Common myeloid progenitor, CD34-positive (primary cell): ENCODE measurements at regions not wholly inside any gene's neighbourhood (a gene's known extent, or its start where the extent isn't known, plus 50 kb on each side); places are given as distances from the start of the nearest gene placed in this dataset.
A peak's percentile ranks its signal among the peaks of the same experiment; 100 is the strongest.
"Not testable (repeated sequence)": the region's sequence is repeated elsewhere in the genome, so short reads cannot be mapped to it uniquely, and the experiment has no call there.

Source experiments
- CTCF ChIA-PET: fragments of 350-600 bp; sonication (Branson Sonifier 250); formaldehyde crosslinking; loops from one replicate; lab custom pipeline; 2021; ENCODE audit warnings: antibody characterized with exemption; lab: Charles Lee
- POLR2A ChIA-PET: fragments of 350-600 bp; sonication (Branson Sonifier 250); formaldehyde crosslinking; loops from one replicate; lab custom pipeline; 2021; ENCODE audit warnings: antibody characterized with exemption; lab: Charles Lee
- DNase-seq, 3 donors: peaks; one replicate each; pipeline versions ENCODE4 v3.0.0 to v3.0.0-alpha.2; 2013
- H3K27ac ChIP-seq, 2 experiments: 1 replicate in 1 of 2; 2 replicates in 1 of 2; pipeline ENCODE4 v1.7.0; 2013; ENCODE audit warnings: inconsistent platforms in 2 of 2, low read length in 2 of 2, mild to moderate bottlenecking in 2 of 2, low read depth in 1 of 2, moderate library complexity in 1 of 2; ENCODE audit not compliant: severe bottlenecking in 2 of 2, insufficient read depth in 1 of 2, poor library complexity in 1 of 2
- H3K27me3 ChIP-seq, 5 experiments: replicated peaks in 2 of 5; 1 replicate in 3 of 5; 2 replicates in 2 of 5; pipeline versions ENCODE4 v1.6.1 to v1.7.0; 2013; ENCODE audit warnings: low read length in 4 of 5, mild to moderate bottlenecking in 2 of 5, moderate library complexity in 2 of 5, inconsistent platforms in 1 of 5; ENCODE audit not compliant: insufficient read depth in 5 of 5, control insufficient read depth in 4 of 5
- H3K36me3 ChIP-seq, 4 experiments: 1 replicate in 2 of 4; 2 replicates in 2 of 4; pipeline versions ENCODE4 v1.6.1 to v1.7.0; 2013; ENCODE audit warnings: low read length in 3 of 4, control low read depth in 1 of 4, mild to moderate bottlenecking in 1 of 4; ENCODE audit not compliant: control insufficient read depth in 4 of 4, insufficient read depth in 4 of 4
- H3K4me1 ChIP-seq, 4 experiments: 1 replicate in 3 of 4; 2 replicates in 1 of 4; pipeline versions ENCODE4 v1.6.1 to v1.7.1; 2013; ENCODE audit warnings: low read length in 3 of 4, mild to moderate bottlenecking in 3 of 4, control low read depth in 1 of 4, inconsistent platforms in 1 of 4, moderate library complexity in 1 of 4; ENCODE audit not compliant: control insufficient read depth in 4 of 4, insufficient read depth in 4 of 4; ENCODE audit errors: control extremely low read depth in 1 of 4
- H3K4me3 ChIP-seq, 7 experiments: 1 replicate in 4 of 7; 2 replicates in 3 of 7; pipeline versions ENCODE4 v1.5.1 to v1.7.0; 2013; ENCODE audit warnings: mild to moderate bottlenecking in 7 of 7, low read length in 6 of 7, moderate library complexity in 6 of 7, inconsistent platforms in 2 of 7, low read depth in 2 of 7, control low read depth in 1 of 7; ENCODE audit not compliant: insufficient read depth in 4 of 7, control insufficient read depth in 1 of 7; ENCODE audit errors: extremely low read depth in 1 of 7
- H3K9me3 ChIP-seq, 5 experiments: 1 replicate in 4 of 5; 2 replicates in 1 of 5; pipeline versions ENCODE4 v1.6.1 to v1.7.1; 2013; ENCODE audit warnings: low read length in 4 of 5, mild to moderate bottlenecking in 2 of 5, inconsistent platforms in 1 of 5, low read depth in 1 of 5, moderate library complexity in 1 of 5; ENCODE audit not compliant: control insufficient read depth in 4 of 5, insufficient read depth in 2 of 5; ENCODE audit errors: control extremely low read depth in 1 of 5
- WGBS: methylation state at CpG from one replicate; pipeline ENCODE4 v1.1.5; 2013; ENCODE audit not compliant: insufficient coverage; 5-methylcytosine and 5-hydroxymethylcytosine counted together

- 60% methylated on average over 3 of the region's 6 CpGs for WGBS
Measured at GRCh38 chr1:30081379-30082102, 641.8 kb downstream of the MATN1 start.

GRCh38 chr1:30075916-30076315 lies 647.5 kb downstream of the MATN1 start:
- CTCF ChIA-PET, POLR2A ChIA-PET, H3K9me3 ChIP-seq, H3K4me1 ChIP-seq, DNase-seq, H3K4me3 ChIP-seq, H3K27me3 ChIP-seq, H3K27ac ChIP-seq, H3K36me3 ChIP-seq: not testable (repeated sequence)

More at GRCh38 chr1:30081379-30082102, 641.8 kb downstream of the MATN1 start:
- POLR2A ChIA-PET, result no interaction called here
- no peaks in the 10 kb centered on the region for H3K36me3 ChIP-seq
- DNase-seq, result no peak
- CTCF ChIA-PET, result no interaction called here
- no peak overlapping the region for H3K27ac ChIP-seq
- no peak overlapping the region for H3K4me3 ChIP-seq
- H3K4me1 ChIP-seq, result peaks cover 0 to 10% (median 5%) of the 10 kb centered on the region in 4 experiments
- peaks cover 0 to 7% (median 0%) of the 10 kb centered on the region in 5 experiments for H3K27me3 ChIP-seq
- H3K9me3 ChIP-seq, result no peaks in the 10 kb centered on the region

- no peak overlapping the region for H3K27ac ChIP-seq
- WGBS, result 97% methylated on average over 3 of the region's 9 CpGs
- no peak overlapping the region for H3K4me3 ChIP-seq
- no peaks in the 10 kb centered on the region for H3K4me1 ChIP-seq
- ChIA-PET CTCF (no interaction called here), POLR2A (no interaction called here)
- no peaks in the 10 kb centered on the region for H3K9me3 ChIP-seq
- no peaks in the 10 kb centered on the region for H3K27me3 ChIP-seq
- H3K36me3 ChIP-seq, result no peaks in the 10 kb centered on the region
- DNase-seq, result no peak
Measured at GRCh38 chr1:30068787-30069472, 654.5 kb downstream of the MATN1 start.

GRCh38 chr1:30064547-30064946 lies 658.8 kb downstream of the MATN1 start:
- H3K27ac ChIP-seq, result no peak overlapping the region

GRCh38 chr1:30063621-30064280 lies 659.6 kb downstream of the MATN1 start:
- Histone ChIP-seq H3K4me1 (no peaks in the 10 kb centered on the region), H3K36me3 (no peaks in the 10 kb centered on the region)

More at GRCh38 chr1:30064547-30064946, 658.8 kb downstream of the MATN1 start:
- H3K4me3 ChIP-seq, result no peak overlapping the region
- POLR2A ChIA-PET, result no interaction called here
- no peaks in the 10 kb centered on the region for H3K4me1 ChIP-seq
- no peaks in the 10 kb centered on the region for H3K36me3 ChIP-seq
- H3K9me3 ChIP-seq, result no peaks in the 10 kb centered on the region
- no peaks in the 10 kb centered on the region for H3K27me3 ChIP-seq
- DNase-seq, result no peak
- 89% methylated on average over 1 of the region's 2 CpGs for WGBS
- CTCF ChIA-PET, result interaction anchor here (1.6 kb wide), 1 partner anchor 9 kb away, joined by 4 read pairs; no protein-coding TSS in a partner anchor

GRCh38 chr1:30061292-30062220 lies 661.8 kb downstream of the MATN1 start:
- Histone ChIP-seq H3K27me3 (peaks cover 0 to 15% (median 0%) of the 10 kb centered on the region in 5 experiments), H3K4me3 (no peak overlapping the region), H3K4me1 (no peaks in the 10 kb centered on the region), H3K27ac (no peak overlapping the region), H3K36me3 (no peaks in the 10 kb centered on the region), H3K9me3 (no peaks in the 10 kb centered on the region)
- POLR2A ChIA-PET, result no interaction called here
- peak in 2 of 3 donors; percentile 24 to 40 for DNase-seq
- WGBS, result 90% methylated on average over 9 of the region's 13 CpGs
- CTCF ChIA-PET, result no interaction called here

More at GRCh38 chr1:30063621-30064280, 659.6 kb downstream of the MATN1 start:
- POLR2A ChIA-PET, result no interaction called here
- CTCF ChIA-PET, result interaction anchor here (1.6 kb wide), 1 partner anchor 9 kb away, joined by 4 read pairs; no protein-coding TSS in a partner anchor
- Histone ChIP-seq H3K9me3 (no peaks in the 10 kb centered on the region), H3K4me3 (no peak overlapping the region), H3K27me3 (no peaks in the 10 kb centered on the region), H3K27ac (no peak overlapping the region)
- WGBS, result 93% methylated on average over 3 of the region's 7 CpGs
- no peak for DNase-seq
